ENCODE measurements at regions not wholly inside any gene's neighbourhood (a gene's known extent, or its start where the extent isn't known, plus 50 kb on each side); places are given as distances from the start of the nearest gene placed in this dataset.

DNA sequence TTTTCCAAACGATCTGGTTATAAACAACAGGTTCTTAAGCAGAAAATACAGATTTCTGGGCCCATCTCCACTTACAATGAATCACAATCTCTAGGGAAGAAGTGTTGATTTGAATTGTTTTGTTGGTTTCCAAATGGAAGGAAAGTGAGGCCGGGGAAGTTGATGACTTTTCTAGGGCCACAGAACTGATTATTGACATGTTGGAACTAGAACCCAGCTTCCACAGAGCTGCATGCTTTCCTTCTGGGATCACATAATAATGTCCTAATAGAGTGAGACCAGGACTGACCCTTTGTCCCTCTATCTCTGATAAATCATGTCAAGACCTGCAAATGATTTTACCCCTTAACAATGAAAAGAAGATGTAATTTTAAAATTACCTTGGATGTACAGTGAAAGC lies 332.2 kb downstream of the OSR1 start:
- 34% methylated on average over 2 of the region's 2 CpGs for WGBS (ENCODE audit: low lambda C conversion rate)
- H3K9me3 ChIP-seq (ENCODE audit: low read length), result no peaks in the 10 kb centered on the region
- no peak overlapping the region for H3K9ac ChIP-seq (ENCODE audit: insufficient read depth, low read depth, low read length)
- H3K4me2 ChIP-seq (ENCODE audit: low read depth, low read length), result no peak overlapping the region
- H3K4me3 ChIP-seq (replicated peaks in 1 of 3; ENCODE audit: insufficient read depth in 1 of 3, low read depth in 2 of 3, low read length in 3 of 3), result no peak overlapping the region
- TF ChIP-seq, protein P1, sequence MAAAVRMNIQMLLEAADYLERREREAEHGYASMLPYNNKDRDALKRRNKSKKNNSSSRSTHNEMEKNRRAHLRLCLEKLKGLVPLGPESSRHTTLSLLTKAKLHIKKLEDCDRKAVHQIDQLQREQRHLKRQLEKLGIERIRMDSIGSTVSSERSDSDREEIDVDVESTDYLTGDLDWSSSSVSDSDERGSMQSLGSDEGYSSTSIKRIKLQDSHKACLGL (CRISPR knock-in tag; IDR thresholded peaks at IDR 0.05), result no peak
- TF ChIP-seq ZNF235 (CRISPR knock-in tag; IDR thresholded peaks at IDR 0.05; ENCODE audit: borderline replicate concordance), result no peak
- no peak for TF ChIP-seq ONECUT2 (CRISPR knock-in tag; IDR thresholded peaks at IDR 0.05)
- TF ChIP-seq SMAD9 (CRISPR knock-in tag; IDR thresholded peaks at IDR 0.05), result no peak
- TF ChIP-seq ZNF747 (CRISPR knock-in tag; IDR thresholded peaks at IDR 0.05; ENCODE audit: borderline replicate concordance), result no peak
- no peak for TF ChIP-seq JUN (CRISPR knock-in tag; IDR thresholded peaks at IDR 0.05)
- TF ChIP-seq, protein P2, sequence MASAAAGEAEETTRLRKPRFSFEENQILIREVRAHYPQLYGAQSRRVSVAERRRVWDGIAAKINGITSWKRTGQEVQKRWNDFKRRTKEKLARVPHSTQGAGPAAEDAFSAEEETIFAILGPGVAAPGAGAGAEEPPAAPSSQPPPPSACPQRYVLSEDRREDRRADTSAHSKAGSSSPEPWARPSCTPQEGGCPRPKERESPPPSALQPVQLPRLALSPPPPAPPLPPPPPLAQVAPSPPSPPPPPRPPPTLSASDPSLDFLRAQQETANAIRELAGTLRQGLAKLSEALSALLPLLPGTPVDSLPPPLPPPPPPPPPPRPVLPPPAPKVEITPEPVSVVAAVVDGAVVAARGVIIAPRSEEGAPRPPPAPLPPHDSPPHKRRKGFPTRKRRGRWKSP (CRISPR knock-in tag; IDR thresholded peaks at IDR 0.05), result no peak
- TF ChIP-seq, protein P3, sequence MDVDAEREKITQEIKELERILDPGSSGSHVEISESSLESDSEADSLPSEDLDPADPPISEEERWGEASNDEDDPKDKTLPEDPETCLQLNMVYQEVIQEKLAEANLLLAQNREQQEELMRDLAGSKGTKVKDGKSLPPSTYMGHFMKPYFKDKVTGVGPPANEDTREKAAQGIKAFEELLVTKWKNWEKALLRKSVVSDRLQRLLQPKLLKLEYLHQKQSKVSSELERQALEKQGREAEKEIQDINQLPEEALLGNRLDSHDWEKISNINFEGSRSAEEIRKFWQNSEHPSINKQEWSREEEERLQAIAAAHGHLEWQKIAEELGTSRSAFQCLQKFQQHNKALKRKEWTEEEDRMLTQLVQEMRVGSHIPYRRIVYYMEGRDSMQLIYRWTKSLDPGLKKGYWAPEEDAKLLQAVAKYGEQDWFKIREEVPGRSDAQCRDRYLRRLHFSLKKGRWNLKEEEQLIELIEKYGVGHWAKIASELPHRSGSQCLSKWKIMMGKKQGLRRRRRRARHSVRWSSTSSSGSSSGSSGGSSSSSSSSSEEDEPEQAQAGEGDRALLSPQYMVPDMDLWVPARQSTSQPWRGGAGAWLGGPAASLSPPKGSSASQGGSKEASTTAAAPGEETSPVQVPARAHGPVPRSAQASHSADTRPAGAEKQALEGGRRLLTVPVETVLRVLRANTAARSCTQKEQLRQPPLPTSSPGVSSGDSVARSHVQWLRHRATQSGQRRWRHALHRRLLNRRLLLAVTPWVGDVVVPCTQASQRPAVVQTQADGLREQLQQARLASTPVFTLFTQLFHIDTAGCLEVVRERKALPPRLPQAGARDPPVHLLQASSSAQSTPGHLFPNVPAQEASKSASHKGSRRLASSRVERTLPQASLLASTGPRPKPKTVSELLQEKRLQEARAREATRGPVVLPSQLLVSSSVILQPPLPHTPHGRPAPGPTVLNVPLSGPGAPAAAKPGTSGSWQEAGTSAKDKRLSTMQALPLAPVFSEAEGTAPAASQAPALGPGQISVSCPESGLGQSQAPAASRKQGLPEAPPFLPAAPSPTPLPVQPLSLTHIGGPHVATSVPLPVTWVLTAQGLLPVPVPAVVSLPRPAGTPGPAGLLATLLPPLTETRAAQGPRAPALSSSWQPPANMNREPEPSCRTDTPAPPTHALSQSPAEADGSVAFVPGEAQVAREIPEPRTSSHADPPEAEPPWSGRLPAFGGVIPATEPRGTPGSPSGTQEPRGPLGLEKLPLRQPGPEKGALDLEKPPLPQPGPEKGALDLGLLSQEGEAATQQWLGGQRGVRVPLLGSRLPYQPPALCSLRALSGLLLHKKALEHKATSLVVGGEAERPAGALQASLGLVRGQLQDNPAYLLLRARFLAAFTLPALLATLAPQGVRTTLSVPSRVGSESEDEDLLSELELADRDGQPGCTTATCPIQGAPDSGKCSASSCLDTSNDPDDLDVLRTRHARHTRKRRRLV (CRISPR knock-in tag; IDR thresholded peaks at IDR 0.05), result no peak
- TF ChIP-seq, protein P4, sequence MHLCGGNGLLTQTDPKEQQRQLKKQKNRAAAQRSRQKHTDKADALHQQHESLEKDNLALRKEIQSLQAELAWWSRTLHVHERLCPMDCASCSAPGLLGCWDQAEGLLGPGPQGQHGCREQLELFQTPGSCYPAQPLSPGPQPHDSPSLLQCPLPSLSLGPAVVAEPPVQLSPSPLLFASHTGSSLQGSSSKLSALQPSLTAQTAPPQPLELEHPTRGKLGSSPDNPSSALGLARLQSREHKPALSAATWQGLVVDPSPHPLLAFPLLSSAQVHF (CRISPR knock-in tag; IDR thresholded peaks at IDR 0.05), result no peak
- TF ChIP-seq NFYC (CRISPR knock-in tag; IDR thresholded peaks at IDR 0.05), result no peak
- TF ChIP-seq REPIN1 (CRISPR knock-in tag; IDR thresholded peaks at IDR 0.05; ENCODE audit: borderline replicate concordance, low read depth), result no peak
- no peak for TF ChIP-seq RAD21 (CRISPR knock-in tag; IDR thresholded peaks at IDR 0.05)
- no peak for TF ChIP-seq MAFG (CRISPR knock-in tag; IDR thresholded peaks at IDR 0.05)
- no peak for TF ChIP-seq ZNF549 (CRISPR knock-in tag; IDR thresholded peaks at IDR 0.05)
- peaks cover 9% of the 10 kb centered on the region for H3K4me1 ChIP-seq (ENCODE audit: insufficient read depth, low read length)
- BruUV-seq (replicated peaks), result no TSS peak
- POLR2A ChIA-PET, result no interaction called here
- H3K27me3 ChIP-seq (ENCODE audit: control insufficient read depth in 1 of 2, insufficient read depth in 2 of 2, low read length in 2 of 2), result no peaks in the 10 kb centered on the region
- CTCF ChIA-PET (ENCODE audit: low intra/inter-chr PET ratio, low total read pairs), result no interaction called here
- no peak overlapping the region for H2AFZ ChIP-seq (ENCODE audit: low read length)
- H3K27ac ChIP-seq (ENCODE audit: extremely low read length, insufficient read depth, low read length), result no peak overlapping the region
- no peak for ATAC-seq
- no peak for FAIRE-seq
- no peak for DNase-seq (ENCODE audit: low spot score)
- no peaks in the 10 kb centered on the region for H4K20me1 ChIP-seq (ENCODE audit: insufficient read depth, low read length)
- intact Hi-C loops (cut with micrococcal nuclease; ENCODE audit: unreplicated experiment), result no loop called here
- no peaks in the 10 kb centered on the region for H3K36me3 ChIP-seq (replicated peaks in 1 of 2; ENCODE audit: control insufficient read depth in 1 of 2, insufficient read depth in 2 of 2, low read length in 2 of 2)
- in situ Hi-C loops (cut with HindIII; ENCODE audit: extremely low pct_ligation_motif_present, low pct_unique_long_range_greater_than_20kb), result no loop called here
- H3K79me2 ChIP-seq (ENCODE audit: insufficient read depth, low read length), result no peaks in the 10 kb centered on the region
